ENCODE measurements at regions not wholly inside any gene's neighbourhood (a gene's known extent, or its start where the extent isn't known, plus 50 kb on each side); places are given as distances from the start of the nearest gene placed in this dataset.

DNA sequence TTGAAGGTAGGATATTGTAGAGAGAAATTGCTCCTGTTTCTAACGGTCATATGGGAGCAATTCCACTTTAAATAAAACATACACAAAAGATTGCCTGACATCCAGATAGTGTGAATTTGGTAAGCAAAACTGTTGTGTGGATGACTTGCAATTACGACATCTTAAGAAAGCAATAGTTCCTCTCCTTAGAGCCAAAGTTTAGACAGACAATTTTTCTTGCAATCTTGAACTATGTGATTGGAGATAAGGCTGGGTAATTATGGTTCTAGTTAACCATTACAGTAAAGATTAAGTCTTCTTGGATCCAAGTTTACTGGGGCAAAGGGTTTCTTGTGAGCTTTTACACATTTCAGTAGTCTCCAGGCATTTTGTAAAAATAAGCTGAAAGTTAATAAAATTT is 1080.6 kb upstream of the CDH6 start:
- Mint-ChIP-seq H3K9me3 (peaks cover 5% of the 10 kb centered on the region), H3K27me3 (no peaks in the 10 kb centered on the region), H3K4me3 (no peak overlapping the region), H3K4me1 (no peaks in the 10 kb centered on the region), H3K36me3 (no peaks in the 10 kb centered on the region), H3K27ac (no peak overlapping the region)
- DNase-seq (no peak), ATAC-seq (ENCODE audit: low read depth) (no peak)
- POLR2A ChIA-PET = no interaction called here

DNA sequence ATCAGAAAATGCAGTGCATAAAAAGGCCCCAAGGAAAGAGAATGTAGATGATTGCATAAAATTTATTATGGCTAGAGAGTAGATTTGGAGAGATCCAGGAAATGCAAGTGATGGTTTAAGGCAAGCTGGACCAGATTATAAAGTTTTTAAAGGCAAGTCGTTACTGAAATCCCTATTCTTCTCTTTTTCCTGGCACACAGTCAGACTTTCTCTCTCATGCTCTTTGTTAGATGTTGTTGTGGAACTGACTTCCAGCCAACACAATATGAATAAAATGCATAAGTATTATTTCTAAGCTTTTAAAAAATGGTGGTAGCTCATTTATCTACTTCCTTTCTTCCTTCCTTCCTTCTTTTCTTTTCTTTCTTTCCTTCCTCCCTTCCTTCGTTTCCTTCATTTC is 1085.4 kb upstream of the CDH6 start:
- Mint-ChIP-seq H3K9me3 (peaks cover 2% of the 10 kb centered on the region), H3K27me3 (no peaks in the 10 kb centered on the region), H3K4me1 (no peaks in the 10 kb centered on the region), H3K27ac (no peak overlapping the region), H3K4me3 (no peak overlapping the region), H3K36me3 (no peaks in the 10 kb centered on the region)
- POLR2A ChIA-PET = no interaction called here
- DNase-seq = no peak
- ATAC-seq (ENCODE audit: low read depth) = no peak

DNA sequence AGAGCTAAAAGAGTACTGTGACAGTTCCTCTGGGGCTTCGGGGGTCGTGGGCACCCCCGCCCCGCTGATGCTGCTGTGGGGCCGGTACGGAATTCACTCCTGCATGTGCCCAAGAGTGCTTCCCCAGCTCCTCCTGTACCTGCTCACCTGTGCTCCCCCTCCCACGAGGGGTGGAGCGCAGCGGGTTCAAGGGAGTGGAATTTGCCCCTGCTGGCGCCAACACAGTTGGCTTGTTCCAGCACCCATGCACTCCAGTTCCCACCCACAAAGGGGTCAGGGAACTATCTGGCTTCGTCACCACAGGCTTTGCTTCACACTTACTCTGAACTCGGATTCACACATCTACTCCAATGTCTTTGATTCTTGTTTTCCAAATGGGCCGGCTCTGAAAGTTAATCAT is 1086.9 kb upstream of the CDH6 start:
- Mint-ChIP-seq H3K4me3 (no peak overlapping the region), H3K9me3 (peaks cover 2% of the 10 kb centered on the region), H3K36me3 (no peaks in the 10 kb centered on the region), H3K27ac (no peak overlapping the region), H3K27me3 (no peaks in the 10 kb centered on the region), H3K4me1 (no peaks in the 10 kb centered on the region)
- POLR2A ChIA-PET = no interaction called here
- no peak for DNase-seq
- no peak for ATAC-seq (ENCODE audit: low read depth)

DNA sequence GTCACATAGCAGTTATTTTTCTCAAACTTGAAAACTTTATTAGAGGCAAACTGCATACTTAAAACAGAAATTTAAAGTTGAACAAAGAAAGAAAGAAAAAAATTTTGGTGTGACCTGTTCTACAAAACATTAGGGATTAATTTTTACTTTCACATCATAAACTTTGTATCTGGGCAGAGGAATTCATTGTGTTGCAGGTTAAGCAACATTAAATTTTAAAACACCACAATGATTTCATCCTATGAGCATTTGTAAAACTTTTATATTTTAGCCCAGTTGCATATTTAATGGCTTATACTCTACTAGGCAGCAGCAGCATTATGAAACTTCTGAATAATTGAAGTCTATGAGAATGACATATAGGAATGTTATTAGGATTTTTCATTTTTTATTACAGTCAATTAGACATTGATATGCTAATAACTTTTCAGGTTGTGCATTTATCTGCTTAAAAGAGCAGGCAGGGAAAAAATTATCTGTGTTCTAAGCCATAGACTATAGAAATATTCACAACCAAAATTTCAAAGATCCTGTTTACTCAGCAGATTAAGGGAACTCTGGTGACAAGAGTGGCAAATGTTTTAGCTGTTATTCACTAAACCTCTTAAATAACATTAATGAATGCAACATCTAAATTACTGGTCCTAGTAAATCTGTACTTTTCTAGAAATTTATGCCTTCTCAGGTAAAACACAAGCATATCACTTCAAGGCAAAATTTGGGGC is 1088.5 kb upstream of the CDH6 start:
- DNase-seq = no peak
- ATAC-seq (ENCODE audit: low read depth) = no peak
- POLR2A ChIA-PET = no interaction called here
- no peak overlapping the region for H3K27ac Mint-ChIP-seq
- H3K9me3 Mint-ChIP-seq = peaks cover 2% of the 10 kb centered on the region
- H3K27me3 Mint-ChIP-seq = no peaks in the 10 kb centered on the region
- H3K4me1 Mint-ChIP-seq = no peaks in the 10 kb centered on the region
- no peak overlapping the region for H3K4me3 Mint-ChIP-seq
- H3K36me3 Mint-ChIP-seq = no peaks in the 10 kb centered on the region

DNA sequence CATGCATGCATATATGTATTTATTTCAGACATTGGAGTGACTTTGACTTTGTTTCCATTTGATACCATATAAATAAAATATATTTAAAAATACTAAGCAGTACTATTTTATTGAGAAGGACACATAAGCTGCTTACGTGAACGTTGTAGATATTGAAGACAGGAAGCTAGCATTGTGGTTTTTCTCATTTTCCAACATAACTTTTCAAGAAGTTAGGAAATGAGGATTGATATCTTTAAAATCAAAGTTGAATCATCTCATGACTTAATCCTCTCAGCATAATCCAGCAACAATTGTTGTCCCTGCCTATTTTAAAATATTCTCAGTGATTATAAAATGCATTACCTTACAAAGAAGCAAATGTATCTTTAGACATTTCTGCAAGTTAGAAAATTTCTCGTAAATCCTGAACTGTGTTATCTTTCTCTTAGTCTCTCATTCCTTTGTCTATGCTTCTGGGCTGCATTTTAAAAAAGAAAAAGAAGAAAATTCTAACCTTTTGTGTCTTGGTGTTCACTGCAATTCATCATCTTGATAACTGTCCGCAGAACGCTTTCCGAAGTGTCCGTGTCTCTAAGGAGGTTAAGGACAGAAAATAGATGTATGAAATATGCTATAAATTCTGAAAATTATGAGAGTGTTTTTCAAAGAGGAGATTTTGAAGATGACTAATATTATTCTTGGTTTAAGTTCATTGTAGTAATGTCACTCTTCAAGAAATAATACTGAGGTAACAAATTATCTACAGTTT is 1089.9 kb upstream of the CDH6 start:
- ATAC-seq (ENCODE audit: low read depth) = no peak
- POLR2A ChIA-PET = no interaction called here
- Mint-ChIP-seq H3K9me3 (peaks cover 2% of the 10 kb centered on the region), H3K36me3 (no peaks in the 10 kb centered on the region), H3K4me3 (no peak overlapping the region), H3K27me3 (no peaks in the 10 kb centered on the region), H3K27ac (no peak overlapping the region), H3K4me1 (no peaks in the 10 kb centered on the region)
- DNase-seq = no peak

DNA sequence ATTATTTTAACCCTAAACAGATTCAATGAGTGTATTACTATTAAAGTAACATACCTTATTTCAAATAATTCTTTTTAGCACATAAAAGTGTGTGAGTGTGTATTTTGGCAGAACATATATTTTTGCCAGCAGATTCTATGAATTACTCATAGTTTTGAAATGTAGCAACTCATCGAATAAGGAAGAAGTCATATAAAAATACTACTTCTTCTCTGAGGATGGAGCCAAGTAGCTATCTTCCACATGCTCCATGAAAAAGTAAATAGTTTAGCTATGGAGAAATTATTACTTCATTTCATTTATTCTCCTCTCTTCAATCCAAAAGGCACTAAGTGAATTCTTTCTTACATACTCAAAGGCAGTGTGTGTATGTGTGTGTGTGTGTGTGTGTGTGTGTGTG is 1090.4 kb upstream of the CDH6 start:
- POLR2A ChIA-PET = no interaction called here
- DNase-seq (no peak), ATAC-seq (ENCODE audit: low read depth) (no peak)
- no peaks in the 10 kb centered on the region for H3K36me3 Mint-ChIP-seq
- no peaks in the 10 kb centered on the region for H3K27me3 Mint-ChIP-seq
- H3K4me1 Mint-ChIP-seq = no peaks in the 10 kb centered on the region
- H3K4me3 Mint-ChIP-seq = no peak overlapping the region
- no peaks in the 10 kb centered on the region for H3K9me3 Mint-ChIP-seq
- H3K27ac Mint-ChIP-seq = no peak overlapping the region

DNA sequence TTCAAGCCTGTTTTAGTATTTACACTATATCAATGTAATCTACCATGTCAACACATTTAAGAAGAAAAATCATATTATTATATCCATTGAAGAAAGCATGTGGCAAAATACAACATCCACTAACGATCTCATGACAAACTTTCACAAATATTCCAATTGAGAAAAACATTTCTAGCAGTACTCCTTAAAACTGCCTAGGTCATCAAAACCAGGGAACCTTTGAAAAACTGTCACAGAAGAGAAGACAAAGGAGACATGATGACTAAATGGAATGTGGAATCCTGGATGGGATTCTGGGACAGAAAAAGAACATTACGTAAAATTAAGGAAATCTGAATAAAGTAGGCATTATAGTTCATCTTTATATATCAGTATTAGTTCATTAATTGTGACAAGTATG is 1091.3 kb upstream of the CDH6 start:
- Mint-ChIP-seq H3K27ac (no peak overlapping the region), H3K4me1 (no peaks in the 10 kb centered on the region), H3K36me3 (no peaks in the 10 kb centered on the region), H3K9me3 (peaks cover 1% of the 10 kb centered on the region), H3K4me3 (no peak overlapping the region), H3K27me3 (no peaks in the 10 kb centered on the region)
- no peak for ATAC-seq (ENCODE audit: low read depth)
- POLR2A ChIA-PET = no interaction called here
- no peak for DNase-seq

DNA sequence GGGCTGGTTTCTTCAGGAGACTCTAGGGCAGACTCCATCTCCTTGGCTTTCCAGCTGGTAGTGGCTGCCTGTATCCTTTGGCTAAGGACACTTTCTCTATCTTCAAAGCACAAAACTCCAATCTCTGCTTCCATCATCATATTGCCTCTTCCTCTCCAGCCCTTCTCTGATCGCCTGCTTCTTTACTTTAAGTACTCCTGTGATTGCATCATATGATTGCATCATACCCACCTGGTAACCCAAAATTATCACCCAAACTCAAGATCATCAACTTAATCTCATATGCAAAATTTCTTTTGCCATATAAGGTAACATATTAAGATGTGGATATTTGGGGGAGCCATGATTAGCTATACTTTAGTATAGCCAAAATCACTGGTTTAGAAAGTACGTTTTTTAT is 1092.6 kb upstream of the CDH6 start:
- H3K27ac Mint-ChIP-seq = no peak overlapping the region
- DNase-seq = no peak
- peaks cover 2% of the 10 kb centered on the region for H3K9me3 Mint-ChIP-seq
- no peaks in the 10 kb centered on the region for H3K27me3 Mint-ChIP-seq
- H3K4me1 Mint-ChIP-seq = no peaks in the 10 kb centered on the region
- no peak for ATAC-seq (ENCODE audit: low read depth)
- H3K36me3 Mint-ChIP-seq = no peaks in the 10 kb centered on the region
- no peak overlapping the region for H3K4me3 Mint-ChIP-seq
- POLR2A ChIA-PET = no interaction called here

DNA sequence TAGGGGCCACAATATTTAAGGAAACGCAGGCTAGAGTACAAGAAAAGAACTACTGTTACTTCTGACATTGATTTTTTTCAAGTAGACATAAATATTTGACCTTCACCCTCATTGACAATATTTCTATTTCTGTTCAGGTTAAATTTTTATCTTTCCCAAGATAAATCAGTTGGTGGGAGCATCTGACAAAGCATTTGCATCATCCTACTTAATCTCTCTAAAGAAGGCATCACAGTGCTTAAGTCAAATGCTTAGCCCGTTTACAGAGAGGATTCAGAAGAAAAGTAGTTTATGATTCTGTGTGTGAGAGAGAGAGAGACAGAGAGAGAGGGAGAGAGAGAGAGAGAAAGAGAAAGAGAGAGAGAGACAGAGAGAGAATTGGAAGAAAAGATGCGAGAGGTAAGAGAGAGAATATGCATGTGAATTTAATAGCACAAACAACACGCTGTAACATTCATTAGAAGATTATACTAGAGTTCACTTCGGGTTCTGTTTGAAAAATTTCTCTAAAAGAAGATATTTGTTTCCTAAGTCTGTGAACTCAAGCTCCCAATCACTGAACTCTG is 1093.3 kb upstream of the CDH6 start:
- H3K27ac Mint-ChIP-seq = no peak overlapping the region
- DNase-seq (no peak), ATAC-seq (ENCODE audit: low read depth) (no peak)
- POLR2A ChIA-PET = no interaction called here
- no peaks in the 10 kb centered on the region for H3K4me1 Mint-ChIP-seq
- no peaks in the 10 kb centered on the region for H3K36me3 Mint-ChIP-seq
- peaks cover 2% of the 10 kb centered on the region for H3K9me3 Mint-ChIP-seq
- H3K4me3 Mint-ChIP-seq = no peak overlapping the region
- no peaks in the 10 kb centered on the region for H3K27me3 Mint-ChIP-seq

DNA sequence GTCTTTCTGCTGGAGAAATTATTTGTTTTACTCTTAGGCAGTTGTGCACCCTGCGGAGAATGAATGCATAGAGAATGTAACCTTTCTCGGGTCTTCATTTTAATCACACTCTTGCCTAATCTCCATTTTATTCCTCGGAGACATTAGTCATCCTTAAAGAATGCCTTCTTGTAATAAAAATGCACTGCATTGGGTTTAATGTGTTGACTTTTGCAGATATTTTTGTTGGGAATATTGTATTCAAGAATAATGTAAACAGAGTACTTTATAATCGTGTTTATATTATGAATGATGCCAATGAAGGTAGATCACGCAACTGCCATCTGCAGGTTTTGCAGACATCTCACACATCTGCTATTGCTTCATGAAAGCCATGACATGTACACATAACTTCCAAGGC is 1093.9 kb upstream of the CDH6 start:
- Mint-ChIP-seq H3K36me3 (no peaks in the 10 kb centered on the region), H3K4me3 (no peak overlapping the region), H3K27me3 (no peaks in the 10 kb centered on the region), H3K27ac (no peak overlapping the region), H3K9me3 (peaks cover 3% of the 10 kb centered on the region), H3K4me1 (no peaks in the 10 kb centered on the region)
- DNase-seq = no peak
- POLR2A ChIA-PET = no interaction called here
- ATAC-seq (ENCODE audit: low read depth) = no peak

DNA sequence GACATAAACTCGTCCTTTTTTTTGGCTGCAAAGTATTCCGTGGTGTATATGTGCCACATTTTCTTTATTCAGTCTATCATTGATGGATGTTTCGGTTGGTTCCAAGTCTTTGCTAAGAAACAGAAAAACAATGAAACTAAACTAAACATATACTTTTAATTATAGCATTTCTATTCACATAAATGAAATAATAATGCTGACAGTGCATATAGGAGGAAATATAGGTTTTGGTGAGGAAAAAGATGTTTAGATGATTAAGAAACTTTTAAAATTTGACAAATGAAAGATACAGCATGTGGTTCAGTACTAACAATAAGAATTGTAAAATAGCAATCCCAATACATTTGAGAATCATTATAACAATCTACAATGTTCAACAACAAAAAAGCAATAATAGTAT is 1094.5 kb upstream of the CDH6 start:
- ATAC-seq (ENCODE audit: low read depth) (no peak), DNase-seq (no peak)
- POLR2A ChIA-PET = no interaction called here
- H3K9me3 Mint-ChIP-seq = peaks cover 3% of the 10 kb centered on the region
- no peaks in the 10 kb centered on the region for H3K4me1 Mint-ChIP-seq
- H3K4me3 Mint-ChIP-seq = no peak overlapping the region
- no peak overlapping the region for H3K27ac Mint-ChIP-seq
- H3K36me3 Mint-ChIP-seq = no peaks in the 10 kb centered on the region
- H3K27me3 Mint-ChIP-seq = no peaks in the 10 kb centered on the region

DNA sequence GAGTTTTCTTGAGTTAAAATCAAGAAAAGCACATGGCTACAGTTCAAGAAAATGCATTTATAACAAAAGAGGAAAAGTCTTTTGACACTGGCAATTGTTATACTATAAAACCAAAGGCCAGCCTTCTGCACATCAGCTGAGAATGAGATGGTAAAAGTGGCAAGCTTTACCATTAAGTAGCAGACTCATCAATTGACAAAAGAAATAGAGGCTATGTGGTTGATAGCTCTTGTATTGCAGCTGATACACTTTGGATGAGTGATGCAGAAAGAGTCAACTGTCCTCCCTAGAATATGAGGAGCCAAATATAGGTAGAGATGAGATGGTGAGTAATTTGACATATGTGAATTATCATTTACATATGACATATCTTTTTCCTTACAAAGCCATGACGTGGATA is 1100.9 kb upstream of the CDH6 start:
- H3K9me3 Mint-ChIP-seq = peaks cover 5% of the 10 kb centered on the region
- H3K27me3 Mint-ChIP-seq = no peaks in the 10 kb centered on the region
- no peak overlapping the region for H3K4me3 Mint-ChIP-seq
- no peak overlapping the region for H3K27ac Mint-ChIP-seq
- DNase-seq = no peak
- POLR2A ChIA-PET = no interaction called here
- no peaks in the 10 kb centered on the region for H3K4me1 Mint-ChIP-seq
- no peak for ATAC-seq (ENCODE audit: low read depth)
- no peaks in the 10 kb centered on the region for H3K36me3 Mint-ChIP-seq

DNA sequence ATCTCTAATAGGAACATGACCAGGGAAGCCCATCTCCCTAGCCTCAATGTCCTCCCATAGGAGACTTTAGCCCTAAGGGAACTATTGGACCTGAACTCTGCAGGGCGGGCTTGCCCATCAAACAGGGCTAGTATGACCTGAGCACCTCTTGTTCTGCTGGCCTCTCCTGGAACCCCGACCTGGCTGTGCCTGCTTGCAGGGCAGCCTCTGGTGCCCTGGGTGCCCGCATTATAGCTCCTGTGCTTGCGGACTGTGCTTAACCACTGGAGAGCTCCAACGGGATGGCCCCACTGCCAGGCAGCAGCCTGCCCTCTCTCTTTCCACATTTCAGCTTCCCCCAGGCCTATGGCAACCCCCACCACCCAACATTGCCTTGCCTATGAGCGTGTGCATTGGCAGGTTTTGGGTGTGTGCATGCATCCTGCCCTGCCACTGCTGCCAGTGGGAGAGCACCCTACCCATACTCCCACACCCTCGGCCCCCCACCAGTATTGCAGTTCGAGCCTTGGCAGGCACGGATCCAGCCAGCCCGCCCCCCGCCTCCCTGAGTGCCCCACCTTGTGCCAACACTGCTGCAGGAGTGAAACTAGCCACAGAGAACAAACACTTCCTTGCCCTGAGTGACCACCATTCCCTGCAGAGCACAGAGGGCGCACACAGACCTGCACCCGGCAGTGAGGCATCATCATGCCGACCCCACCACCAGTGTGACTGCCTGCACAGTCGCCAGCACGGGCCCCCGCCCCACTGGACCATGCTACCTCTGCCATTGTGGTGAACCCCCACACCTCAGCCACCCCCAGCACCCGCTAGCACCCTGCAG is 1123.8 kb upstream of the CDH6 start:
- no peak overlapping the region for H3K27ac Mint-ChIP-seq
- no peaks in the 10 kb centered on the region for H3K4me1 Mint-ChIP-seq
- POLR2A ChIA-PET = no interaction called here
- no peaks in the 10 kb centered on the region for H3K36me3 Mint-ChIP-seq
- DNase-seq = no peak
- ATAC-seq (ENCODE audit: low read depth) = no peak
- no peaks in the 10 kb centered on the region for H3K27me3 Mint-ChIP-seq
- H3K4me3 Mint-ChIP-seq = no peak overlapping the region
- H3K9me3 Mint-ChIP-seq = peaks cover 6% of the 10 kb centered on the region

DNA sequence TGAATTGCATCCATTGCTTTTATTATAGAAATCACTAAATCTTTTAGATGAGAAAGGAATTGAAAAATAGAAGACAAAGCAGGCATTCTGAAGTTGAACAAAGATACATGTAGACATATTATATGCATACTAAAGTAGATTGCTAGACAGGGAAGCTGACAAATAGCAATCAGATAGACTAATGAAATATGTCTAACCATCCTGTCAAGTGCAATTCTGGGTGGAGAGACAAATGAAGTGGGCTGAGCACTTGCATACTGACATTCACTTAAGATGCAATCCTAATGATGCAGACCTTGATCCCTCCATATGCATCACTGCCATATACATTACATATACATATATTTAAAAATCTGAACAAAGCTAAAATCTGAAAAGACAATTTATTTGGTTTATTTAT is 1130.0 kb upstream of the CDH6 start:
- ATAC-seq (ENCODE audit: low read depth) = no peak
- POLR2A ChIA-PET = no interaction called here
- no peaks in the 10 kb centered on the region for H3K4me1 Mint-ChIP-seq

More for the DNA sequence above, 1130.0 kb upstream of the CDH6 start:
- no peak for DNase-seq
- Mint-ChIP-seq H3K4me3 (no peak overlapping the region), H3K27ac (no peak overlapping the region), H3K36me3 (no peaks in the 10 kb centered on the region), H3K27me3 (no peaks in the 10 kb centered on the region), H3K9me3 (peaks cover 1% of the 10 kb centered on the region)

All from activated naive CD8-positive, alpha-beta T cell treated with anti-CD3 and anti-CD28 coated beads, Interleukin-2, amount 10 ng/mL, durations not matched to agents 7 days and 5 days (primary cell).